CD4-positive, alpha-beta memory T cell (primary cell): ENCODE measurements at regions not wholly inside any gene's neighbourhood (a gene's known extent, or its start where the extent isn't known, plus 50 kb on each side); places are given as distances from the start of the nearest gene placed in this dataset.

Experiments used
- CTCF ChIA-PET: fragments of 350-600 bp; sonication (Branson Sonifier 250); formaldehyde crosslinking; loops from one replicate; lab custom pipeline; 2021; ENCODE audit warnings: inconsistent platforms; ENCODE audit not compliant: partially characterized antibody; lab: Charles Lee
- POLR2A ChIA-PET: fragments of 350-600 bp; sonication (Branson Sonifier 250); formaldehyde crosslinking; loops from one replicate; lab custom pipeline; 2021; ENCODE audit not compliant: partially characterized antibody; lab: Charles Lee
- DNase-seq, 5 donors: peaks; one replicate each; pipeline versions ENCODE4 v3.0.0 to v3.0.0-alpha.2; 2020 to 2022; ENCODE audit warnings: mixed read lengths in 1 of 5
- H3K27ac ChIP-seq: one replicate; pipeline ENCODE4 v1.7.0; 2013; ENCODE audit warnings: low read depth, low read length
- H3K27me3 ChIP-seq: 2 replicates; pipeline ENCODE4 v1.7.0; 2013; ENCODE audit warnings: mild to moderate bottlenecking, low read length, moderate library complexity; ENCODE audit not compliant: insufficient read depth
- H3K36me3 ChIP-seq: 2 replicates; pipeline ENCODE4 v1.7.0; 2013; ENCODE audit warnings: mild to moderate bottlenecking, low read length, moderate library complexity; ENCODE audit not compliant: insufficient read depth
- H3K4me1 ChIP-seq: 2 replicates; pipeline ENCODE4 v1.7.0; 2013; ENCODE audit warnings: mild to moderate bottlenecking, low read length, moderate library complexity; ENCODE audit not compliant: insufficient read depth
- H3K4me3 ChIP-seq, 2 donors: one replicate each; pipeline ENCODE4 v1.7.0; 2013; ENCODE audit warnings: low read length in 2 of 2, mild to moderate bottlenecking in 1 of 2
- H3K9me3 ChIP-seq, 2 donors: one replicate each; pipeline ENCODE4 v1.7.0; 2013; ENCODE audit warnings: low read length in 2 of 2, control low read depth in 1 of 2; ENCODE audit not compliant: control insufficient read depth in 1 of 2
- H3K27ac Mint-ChIP-seq, 7 donors: one replicate each; pipeline ENCODE4 v1.8.0; 2020 to 2021; ENCODE audit warnings: mixed read lengths in 7 of 7, mild to moderate bottlenecking in 6 of 7, inconsistent platforms in 3 of 7, moderate library complexity in 3 of 7
- H3K27me3 Mint-ChIP-seq, 2 donors: one replicate each; pipeline ENCODE4 v1.8.0; 2020 to 2021; ENCODE audit warnings: mixed read lengths in 2 of 2
- H3K36me3 Mint-ChIP-seq, 2 donors: one replicate each; pipeline ENCODE4 v1.8.0; 2020 to 2021; ENCODE audit warnings: mixed read lengths in 2 of 2, inconsistent platforms in 1 of 2, mild to moderate bottlenecking in 1 of 2
- H3K4me1 Mint-ChIP-seq, 4 donors: one replicate each; pipeline ENCODE4 v1.8.0; 2020 to 2021; ENCODE audit warnings: mixed read lengths in 4 of 4, mild to moderate bottlenecking in 1 of 4
- H3K4me3 Mint-ChIP-seq, 8 donors: one replicate each; pipeline ENCODE4 v1.8.0; 2020 to 2021; ENCODE audit warnings: mixed read lengths in 8 of 8, mild to moderate bottlenecking in 7 of 8, moderate library complexity in 6 of 8, inconsistent platforms in 3 of 8
- H3K9me3 Mint-ChIP-seq, 8 donors: one replicate each; pipeline ENCODE4 v1.8.0; 2020 to 2021; ENCODE audit warnings: mixed read lengths in 8 of 8, mild to moderate bottlenecking in 5 of 8, inconsistent platforms in 3 of 8, moderate library complexity in 1 of 8
- intact Hi-C: fragments of 100-400 bp; cut with micrococcal nuclease; formaldehyde crosslinking; loops from one replicate; pipeline ENCODE4 v1.15.1; 2023

DNA sequence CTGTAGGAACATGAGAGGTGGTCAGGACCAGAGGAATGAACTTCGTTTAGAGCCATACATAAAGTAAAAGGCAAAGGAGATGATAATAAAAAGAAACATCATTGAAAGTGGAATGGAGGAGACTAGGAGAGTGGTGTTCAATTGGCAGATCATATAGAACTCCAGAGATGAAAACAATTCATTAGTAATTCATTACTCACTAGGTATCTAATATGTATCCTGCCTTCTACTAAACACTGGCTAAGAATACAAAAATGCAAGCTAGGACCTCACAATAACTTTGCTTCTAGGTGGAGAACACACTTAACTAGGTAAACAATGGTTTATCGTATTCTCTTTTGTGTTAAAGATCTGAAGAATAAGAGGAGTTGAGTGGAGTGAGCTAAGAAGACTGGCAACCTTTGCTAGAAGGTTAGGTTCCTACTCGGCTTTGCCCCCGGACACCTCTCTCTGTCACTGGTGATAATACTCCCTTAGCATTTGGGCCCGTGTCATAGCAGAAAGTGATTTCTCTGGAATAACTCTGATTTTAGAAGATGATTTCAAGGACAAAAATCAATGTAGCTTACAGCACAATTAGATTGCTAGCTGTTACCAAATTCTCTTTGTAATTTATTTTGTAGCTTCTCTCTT, 88.6 kb upstream of the IFNE start:
- Histone ChIP-seq H3K9me3 (no peaks in the 10 kb centered on the region), H3K27me3 (no peaks in the 10 kb centered on the region), H3K27ac (no peak overlapping the region), H3K36me3 (no peaks in the 10 kb centered on the region), H3K4me3 (no peak overlapping the region), H3K4me1 (no peaks in the 10 kb centered on the region)
- ChIA-PET POLR2A (no interaction called here), CTCF (interaction anchor here (1.5 to 1.7 kb wide), 2 partner anchors 11 to 17 kb away, joined by 4 to 5 read pairs; no protein-coding TSS in a partner anchor)
- intact Hi-C loops: no loop called here
- DNase-seq: no peak
- H3K36me3 Mint-ChIP-seq: no peaks in the 10 kb centered on the region
- no peaks in the 10 kb centered on the region for H3K9me3 Mint-ChIP-seq
- peak overlapping the region in 1 of 7 donors; percentile 48 for H3K27ac Mint-ChIP-seq
- peaks cover 0 to 3% (median 1%) of the 10 kb centered on the region in 4 donors for H3K4me1 Mint-ChIP-seq
- peaks cover 3% of the 10 kb centered on the region in 2 donors for H3K27me3 Mint-ChIP-seq
- H3K4me3 Mint-ChIP-seq: no peak overlapping the region

DNA sequence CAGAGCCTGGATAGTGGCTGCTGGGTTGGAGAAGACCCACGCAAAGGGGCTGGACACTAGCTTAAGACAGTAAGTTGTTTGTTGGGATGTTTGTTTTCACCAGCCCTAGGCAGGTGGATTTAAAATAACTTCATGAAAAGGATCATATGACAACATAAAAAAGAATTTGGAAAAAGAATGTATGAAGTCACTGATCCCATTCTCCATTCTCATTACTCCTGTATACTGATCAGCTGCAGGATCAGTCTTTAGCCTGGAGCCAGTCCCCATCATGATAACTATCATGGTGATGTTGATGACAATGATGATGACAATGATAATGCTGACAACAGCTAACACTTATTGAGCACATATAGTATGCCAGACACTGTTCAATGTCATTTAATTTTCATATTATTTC, 92.1 kb upstream of the IFNE start:
- ChIA-PET POLR2A (interaction anchor here (1.3 kb wide), 1 partner anchor 16 kb away, joined by 4 read pairs; no protein-coding TSS in a partner anchor), CTCF (interaction anchor here (1.2 kb wide), 1 partner anchor 11 kb away, joined by 3 read pairs; no protein-coding TSS in a partner anchor)
- H3K9me3 Mint-ChIP-seq: no peaks in the 10 kb centered on the region
- no peak for DNase-seq
- H3K4me3 Mint-ChIP-seq: no peak overlapping the region
- no peak overlapping the region for H3K4me3 ChIP-seq
- H3K9me3 ChIP-seq: no peaks in the 10 kb centered on the region
- peak overlapping the region in 1 of 7 donors; percentile 14 for H3K27ac Mint-ChIP-seq
- intact Hi-C loops: loop anchor here (2.0 kb wide), 1 partner anchor 247 kb away; no protein-coding TSS in a partner anchor
- no peaks in the 10 kb centered on the region for H3K27me3 Mint-ChIP-seq
- no peaks in the 10 kb centered on the region for H3K27me3 ChIP-seq
- no peaks in the 10 kb centered on the region for H3K36me3 ChIP-seq
- peaks cover 20 to 33% (median 30%) of the 10 kb centered on the region in 4 donors for H3K4me1 Mint-ChIP-seq
- H3K36me3 Mint-ChIP-seq: no peaks in the 10 kb centered on the region
- peaks cover 30% of the 10 kb centered on the region for H3K4me1 ChIP-seq
- no peak overlapping the region for H3K27ac ChIP-seq

DNA sequence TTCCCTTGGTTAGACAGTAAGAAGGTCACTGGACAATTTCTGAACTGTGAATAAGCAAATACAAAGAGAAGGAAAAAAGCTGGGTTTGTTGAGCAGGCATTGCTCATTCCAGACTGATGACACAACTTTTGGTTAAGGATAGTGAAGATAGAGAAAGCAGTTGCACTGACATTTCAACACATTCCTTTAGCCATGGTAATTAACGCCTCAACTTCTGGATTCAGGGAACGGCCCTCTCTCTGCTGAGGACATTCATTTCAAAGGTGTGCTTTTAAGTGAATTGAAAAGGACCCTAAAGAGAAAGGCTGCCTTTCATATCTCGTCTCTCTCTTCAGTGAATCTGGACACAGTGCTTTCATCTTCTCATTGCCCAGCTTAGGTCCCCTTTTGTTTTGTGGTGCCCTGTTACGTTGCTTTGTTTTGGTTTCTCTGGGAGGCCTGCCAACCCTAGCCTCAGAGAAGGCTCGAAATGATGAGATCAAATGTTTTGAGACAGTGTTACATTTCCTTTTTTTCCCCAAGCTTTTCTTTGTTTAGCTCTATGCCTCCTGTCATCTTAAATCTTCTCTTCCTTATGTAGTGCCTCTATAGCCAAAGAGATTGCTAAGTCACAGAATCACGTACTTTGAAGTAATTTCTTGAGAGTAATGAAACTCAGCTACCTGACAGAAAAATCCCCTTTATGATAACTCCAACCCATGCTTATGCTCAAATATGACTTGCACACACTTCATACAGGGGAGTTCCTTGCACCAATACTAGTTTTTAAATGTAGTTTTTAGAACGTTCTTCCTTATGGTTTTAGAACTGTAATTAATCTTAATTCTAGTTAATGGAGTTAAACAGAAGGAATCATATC, 94.4 kb upstream of the IFNE start:
- no peaks in the 10 kb centered on the region for H3K36me3 Mint-ChIP-seq
- Histone ChIP-seq H3K27me3 (no peaks in the 10 kb centered on the region), H3K4me1 (peaks cover 35% of the 10 kb centered on the region), H3K27ac (no peak overlapping the region), H3K4me3 (no peak overlapping the region), H3K9me3 (no peaks in the 10 kb centered on the region), H3K36me3 (no peaks in the 10 kb centered on the region)
- intact Hi-C loops: loop anchor here (5.0 kb wide), 1 partner anchor 211 kb away; no protein-coding TSS in a partner anchor
- no peaks in the 10 kb centered on the region for H3K27me3 Mint-ChIP-seq
- ChIA-PET POLR2A (interaction anchor here (0.6 to 2.2 kb wide), 6 partner anchors 9 to 227 kb away, joined by 3 to 6 read pairs (median 3); partner anchors contain the start of gene MTAP), CTCF (interaction anchor here (1.4 to 2.2 kb wide), 2 partner anchors 15 to 17 kb away, joined by 3 to 8 read pairs; no protein-coding TSS in a partner anchor)
- H3K4me1 Mint-ChIP-seq: peaks cover 24 to 39% (median 34%) of the 10 kb centered on the region in 4 donors
- peak overlapping the region; percentile 19 to 94 (median 81) for H3K27ac Mint-ChIP-seq
- peak overlapping the region; percentile 3 to 79 (median 55) for H3K4me3 Mint-ChIP-seq
- no peaks in the 10 kb centered on the region for H3K9me3 Mint-ChIP-seq
- DNase-seq: peak; percentile 31 to 56 (median 43)

DNA sequence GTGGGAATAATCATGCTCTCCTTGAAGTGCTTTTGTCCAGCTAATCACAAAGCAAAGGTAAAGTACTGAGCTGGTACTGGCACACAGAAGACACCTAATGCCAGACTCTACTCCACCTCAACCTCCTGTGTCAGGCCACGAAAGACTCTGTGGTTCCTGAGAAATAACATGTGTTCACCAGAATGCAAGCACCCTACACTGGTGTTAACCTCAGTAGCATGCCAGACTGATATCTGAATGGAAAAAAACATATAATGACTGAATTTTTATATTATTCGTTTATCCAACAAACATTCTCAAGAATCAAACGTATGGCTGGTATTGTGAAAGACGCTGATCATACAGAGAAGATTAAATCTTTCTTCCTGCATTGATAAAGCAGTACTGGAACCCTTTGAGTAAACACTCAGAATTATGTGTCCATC, 97.1 kb upstream of the IFNE start:
- Mint-ChIP-seq H3K27ac (peak overlapping the region; percentile 85 to 94 (median 92)), H3K4me1 (peaks cover 26 to 49% (median 37%) of the 10 kb centered on the region in 4 donors), H3K9me3 (no peaks in the 10 kb centered on the region), H3K4me3 (peak overlapping the region; percentile 79 to 91 (median 87)), H3K36me3 (no peaks in the 10 kb centered on the region), H3K27me3 (no peaks in the 10 kb centered on the region)
- H3K27ac ChIP-seq: peak overlapping the region; percentile 49
- H3K27me3 ChIP-seq: no peaks in the 10 kb centered on the region
- no peaks in the 10 kb centered on the region for H3K36me3 ChIP-seq
- H3K9me3 ChIP-seq: no peaks in the 10 kb centered on the region
- peaks cover 35% of the 10 kb centered on the region for H3K4me1 ChIP-seq
- peak; percentile 36 to 65 (median 39) for DNase-seq
- POLR2A ChIA-PET: interaction anchor here (1.2 to 1.8 kb wide), 3 partner anchors 13 to 245 kb away, joined by 3 to 12 read pairs (median 4); partner anchors contain the start of gene KLHL9
- peak overlapping the region in 1 of 2 donors; percentile 32 for H3K4me3 ChIP-seq
- intact Hi-C loops: loop anchor here (2.0 to 5.0 kb wide), 2 partner anchors 20 to 208 kb away; no protein-coding TSS in a partner anchor
- CTCF ChIA-PET: interaction anchor here (1.0 to 1.6 kb wide), 2 partner anchors 20 to 209 kb away, joined by 3 read pairs; no protein-coding TSS in a partner anchor

DNA sequence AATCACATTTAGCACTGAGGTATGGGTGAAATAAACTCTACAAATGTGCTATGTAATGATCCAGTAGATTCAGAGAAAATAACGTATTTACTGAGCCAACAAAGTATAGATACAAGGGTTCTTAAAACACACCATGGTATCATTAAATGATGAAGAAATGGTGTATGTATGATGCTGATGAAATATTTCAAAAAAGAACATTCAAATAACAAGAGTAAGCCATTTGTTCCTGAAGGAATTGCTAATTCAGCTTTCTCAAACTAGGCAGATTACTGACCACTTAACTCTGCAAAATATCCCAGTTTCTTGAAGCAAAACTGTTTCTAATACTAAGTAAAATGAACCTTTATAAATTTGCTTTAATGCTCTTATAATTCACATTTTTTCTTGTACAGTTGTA, 97.6 kb upstream of the IFNE start:
- POLR2A ChIA-PET: interaction anchor here (1.2 to 1.8 kb wide), 3 partner anchors 12 to 245 kb away, joined by 3 to 12 read pairs (median 4); partner anchors contain the start of gene KLHL9
- no peaks in the 10 kb centered on the region for H3K27me3 ChIP-seq
- CTCF ChIA-PET: interaction anchor here (1.0 to 1.6 kb wide), 2 partner anchors 20 to 209 kb away, joined by 3 read pairs; no protein-coding TSS in a partner anchor
- Mint-ChIP-seq H3K36me3 (no peaks in the 10 kb centered on the region), H3K27ac (peak overlapping the region in 4 of 7 donors; percentile 85 to 93 (median 92)), H3K4me1 (peaks cover 26 to 49% (median 37%) of the 10 kb centered on the region in 4 donors), H3K9me3 (no peaks in the 10 kb centered on the region), H3K27me3 (no peaks in the 10 kb centered on the region), H3K4me3 (peak overlapping the region in 4 of 8 donors; percentile 79 to 91 (median 88))
- no peaks in the 10 kb centered on the region for H3K9me3 ChIP-seq
- H3K4me3 ChIP-seq: no peak overlapping the region
- no peak for DNase-seq
- intact Hi-C loops: loop anchor here (2.0 to 5.0 kb wide), 2 partner anchors 21 to 208 kb away; no protein-coding TSS in a partner anchor
- H3K4me1 ChIP-seq: peaks cover 35% of the 10 kb centered on the region
- no peaks in the 10 kb centered on the region for H3K36me3 ChIP-seq
- no peak overlapping the region for H3K27ac ChIP-seq

DNA sequence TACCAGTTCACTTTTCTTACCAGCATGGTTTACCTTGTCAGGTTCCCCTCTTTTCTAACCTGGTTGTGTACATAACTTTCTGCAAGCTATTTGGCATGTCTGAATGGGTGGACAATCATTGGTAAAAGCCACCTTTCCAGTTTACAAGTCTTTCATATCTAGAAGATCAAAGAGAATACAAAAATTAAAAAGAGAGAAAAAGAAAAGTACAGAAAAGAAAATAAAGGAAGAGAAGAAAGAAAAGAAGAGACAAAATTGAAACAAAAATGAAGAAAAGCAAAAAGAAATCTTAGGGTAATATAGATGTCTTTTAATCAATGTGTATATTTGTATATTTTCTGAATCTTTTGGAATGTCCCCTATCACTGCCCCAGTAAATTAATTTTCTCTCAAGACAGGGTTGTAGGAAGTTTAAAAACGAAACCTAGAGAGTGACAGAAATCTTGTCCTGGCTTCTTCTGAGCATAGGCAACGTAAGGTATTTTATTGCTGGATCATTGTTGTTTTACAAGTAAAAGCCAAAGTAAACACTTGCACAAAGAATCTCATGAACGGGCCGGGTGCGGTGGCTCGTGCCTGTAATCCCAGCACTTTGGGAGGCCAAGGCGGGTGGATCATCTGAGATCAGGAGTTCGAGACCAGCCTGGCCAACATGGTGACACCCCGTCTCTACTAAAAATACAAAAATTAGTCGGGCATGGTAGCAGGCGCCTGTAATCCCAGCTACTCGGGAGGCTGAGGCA, 98.7 kb upstream of the IFNE start:
- Mint-ChIP-seq H3K4me3 (no peak overlapping the region), H3K27ac (no peak overlapping the region), H3K36me3 (no peaks in the 10 kb centered on the region), H3K9me3 (no peaks in the 10 kb centered on the region), H3K27me3 (no peaks in the 10 kb centered on the region), H3K4me1 (peaks cover 25 to 47% (median 36%) of the 10 kb centered on the region in 4 donors)
- Histone ChIP-seq H3K27me3 (no peaks in the 10 kb centered on the region), H3K36me3 (no peaks in the 10 kb centered on the region), H3K27ac (no peak overlapping the region), H3K4me1 (peaks cover 35% of the 10 kb centered on the region), H3K4me3 (no peak overlapping the region), H3K9me3 (no peaks in the 10 kb centered on the region)
- POLR2A ChIA-PET: interaction anchor here (1.2 kb wide), 1 partner anchor 246 kb away, joined by 4 read pairs; the partner anchor contains the start of gene KLHL9
- no peak for DNase-seq
- intact Hi-C loops: no loop called here
- CTCF ChIA-PET: no interaction called here
